ENCODE measurements at regions not wholly inside any gene's neighbourhood (a gene's known extent, or its start where the extent isn't known, plus 50 kb on each side); places are given as distances from the start of the nearest gene placed in this dataset.

- H3K4me3 Mint-ChIP-seq: no peak overlapping the region
- H3K36me3 ChIP-seq (ENCODE audit: control insufficient read depth, insufficient read depth, low read length): no peaks in the 10 kb centered on the region
- peaks cover 5% of the 10 kb centered on the region for H3K27me3 ChIP-seq (ENCODE audit: control insufficient read depth, insufficient read depth, low read length, poor library complexity, severe bottlenecking)
- no peak overlapping the region for H3K27ac Mint-ChIP-seq
- H3K4me1 ChIP-seq (ENCODE audit: control insufficient read depth, insufficient read depth, low read length): peaks cover 2% of the 10 kb centered on the region
- no peak overlapping the region for H3K9ac ChIP-seq (ENCODE audit: extremely low read depth, low read length, poor library complexity, severe bottlenecking)
- DNase-seq: no peak
- H3K4me3 ChIP-seq (ENCODE audit: low read length): no peak overlapping the region
- TF ChIP-seq CTCF (conservative IDR thresholded peaks at IDR 0.05): no peak
- no peak overlapping the region for H3K27ac ChIP-seq (ENCODE audit: low read depth, low read length)
- H3K27me3 Mint-ChIP-seq (ENCODE audit: insufficient read depth): peaks cover 11% of the 10 kb centered on the region
- H3K36me3 Mint-ChIP-seq (ENCODE audit: low read depth): no peaks in the 10 kb centered on the region
- H3K9me3 ChIP-seq (ENCODE audit: control insufficient read depth, low read length): peaks cover 10% of the 10 kb centered on the region
- 80 to 90% methylated on average over 4 to 6 of the region's 6 CpGs for WGBS, 2 experiments (ENCODE audit: insufficient coverage in 1 of 2, insufficient read length in 1 of 2)
- peaks cover 3% of the 10 kb centered on the region for H3K9me3 Mint-ChIP-seq
- H3K4me1 Mint-ChIP-seq: peaks cover 6% of the 10 kb centered on the region
Observed at GRCh38 chr12:67414011-67414715, 145.0 kb downstream of the CAND1 start.

- peaks cover 17% of the 10 kb centered on the region for H3K4me1 Mint-ChIP-seq
Observed at GRCh38 chr12:67415473-67415872, 146.3 kb downstream of the CAND1 start.

GRCh38 chr12:67419810-67420209 is 150.7 kb downstream of the CAND1 start:
- Mint-ChIP-seq H3K9me3 (no peaks in the 10 kb centered on the region), H3K27ac (no peak overlapping the region), H3K4me1 (peaks cover 19% of the 10 kb centered on the region), H3K36me3 (ENCODE audit: low read depth) (no peaks in the 10 kb centered on the region), H3K27me3 (ENCODE audit: insufficient read depth) (no peaks in the 10 kb centered on the region), H3K4me3 (no peak overlapping the region)
- no peak overlapping the region for H3K9ac ChIP-seq (ENCODE audit: extremely low read depth, low read length, poor library complexity, severe bottlenecking)
- peaks cover 3% of the 10 kb centered on the region for H3K4me1 ChIP-seq (ENCODE audit: control insufficient read depth, insufficient read depth, low read length)
- no peaks in the 10 kb centered on the region for H3K9me3 ChIP-seq (ENCODE audit: control insufficient read depth, low read length)
- no peaks in the 10 kb centered on the region for H3K36me3 ChIP-seq (ENCODE audit: control insufficient read depth, insufficient read depth, low read length)
- no peak for TF ChIP-seq CTCF (conservative IDR thresholded peaks at IDR 0.05)
- WGBS, 2 experiments (ENCODE audit: insufficient coverage in 1 of 2, insufficient read length in 1 of 2): 86 to 93% methylated on average over 6 to 7 of the region's 7 CpGs
- DNase-seq: peak; percentile 65
- no peaks in the 10 kb centered on the region for H3K27me3 ChIP-seq (ENCODE audit: control insufficient read depth, insufficient read depth, low read length, poor library complexity, severe bottlenecking)
- H3K27ac ChIP-seq (ENCODE audit: low read depth, low read length): no peak overlapping the region
- H3K4me3 ChIP-seq (ENCODE audit: low read length): no peak overlapping the region

More at GRCh38 chr12:67415473-67415872, 146.3 kb downstream of the CAND1 start:
- Mint-ChIP-seq H3K4me3 (no peak overlapping the region), H3K36me3 (ENCODE audit: low read depth) (no peaks in the 10 kb centered on the region), H3K9me3 (peaks cover 3% of the 10 kb centered on the region), H3K27ac (no peak overlapping the region), H3K27me3 (ENCODE audit: insufficient read depth) (peaks cover 11% of the 10 kb centered on the region)
- Histone ChIP-seq H3K4me3 (ENCODE audit: low read length) (no peak overlapping the region), H3K4me1 (ENCODE audit: control insufficient read depth, insufficient read depth, low read length) (peaks cover 3% of the 10 kb centered on the region), H3K36me3 (ENCODE audit: control insufficient read depth, insufficient read depth, low read length) (no peaks in the 10 kb centered on the region), H3K27ac (ENCODE audit: low read depth, low read length) (no peak overlapping the region), H3K9ac (ENCODE audit: extremely low read depth, low read length, poor library complexity, severe bottlenecking) (no peak overlapping the region), H3K9me3 (ENCODE audit: control insufficient read depth, low read length) (peaks cover 10% of the 10 kb centered on the region), H3K27me3 (ENCODE audit: control insufficient read depth, insufficient read depth, low read length, poor library complexity, severe bottlenecking) (peaks cover 5% of the 10 kb centered on the region)
- 30 to 37% methylated on average over 2 to 4 of the region's 4 CpGs for WGBS, 2 experiments (ENCODE audit: insufficient coverage in 1 of 2, insufficient read length in 1 of 2)
- TF ChIP-seq CTCF (conservative IDR thresholded peaks at IDR 0.05): peak; percentile 76
- peak; percentile 76 for DNase-seq

All from endodermal cell (in vitro differentiated cells).